ENCODE measurements at regions not wholly inside any gene's neighbourhood (a gene's known extent, or its start where the extent isn't known, plus 50 kb on each side); places are given as distances from the start of the nearest gene placed in this dataset.

DNA sequence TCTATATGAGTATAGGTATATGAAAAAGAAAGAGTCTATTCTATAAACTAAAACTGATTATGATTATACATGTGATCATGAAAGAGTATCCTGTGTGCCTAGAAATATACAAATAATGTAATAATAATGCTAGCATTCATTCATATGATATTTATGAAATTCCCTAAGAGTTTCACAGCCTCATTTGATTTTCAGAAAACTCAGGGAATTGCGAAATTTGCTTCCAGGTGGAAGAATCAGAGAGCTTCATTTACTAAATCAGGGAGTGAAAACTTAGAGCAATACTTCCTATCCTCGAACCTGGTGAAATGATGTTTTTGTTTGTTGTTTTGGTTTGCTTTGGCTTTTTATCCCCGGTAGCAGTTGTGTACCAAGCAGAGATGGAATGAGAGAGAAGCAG lies 1105.7 kb upstream of the SLIT2 start:
- DNase-seq (ENCODE audit: low spot score) = no peak

GRCh38 chr4:19135895-19136633 lies 1114.5 kb upstream of the LCORL start:
- DNase-seq (ENCODE audit: low spot score) = no peak

GRCh38 chr4:19134685-19135084 lies 1113.1 kb upstream of the LCORL start:
- no peak for DNase-seq (ENCODE audit: low spot score)

GRCh38 chr4:19133315-19133714 lies 1111.8 kb upstream of the LCORL start:
- no peak for DNase-seq (ENCODE audit: low spot score)

DNA sequence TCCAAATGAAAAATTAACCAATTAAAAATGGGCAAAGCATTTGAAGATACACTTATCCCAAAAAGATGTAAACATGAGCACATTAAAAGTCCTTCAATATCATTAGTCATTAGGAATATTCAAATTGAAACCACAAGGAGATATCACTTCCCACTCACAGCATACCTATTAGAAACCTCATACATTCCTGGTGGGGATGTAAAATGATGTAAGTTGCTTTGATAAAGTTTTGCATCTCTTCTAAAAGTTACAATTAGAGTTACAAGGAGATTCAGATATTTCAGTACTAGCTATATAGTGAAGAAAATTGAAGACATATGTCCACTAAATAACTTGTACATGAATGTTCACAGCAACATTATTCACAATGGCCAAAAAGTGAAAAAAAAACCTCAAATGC lies 1109.3 kb upstream of the LCORL start:
- DNase-seq (ENCODE audit: low spot score) = no peak

- DNase-seq (ENCODE audit: low spot score) = no peak
These were observed 1106.6 kb upstream of the LCORL start for GRCh38 chr4:19128176-19128575.

DNA sequence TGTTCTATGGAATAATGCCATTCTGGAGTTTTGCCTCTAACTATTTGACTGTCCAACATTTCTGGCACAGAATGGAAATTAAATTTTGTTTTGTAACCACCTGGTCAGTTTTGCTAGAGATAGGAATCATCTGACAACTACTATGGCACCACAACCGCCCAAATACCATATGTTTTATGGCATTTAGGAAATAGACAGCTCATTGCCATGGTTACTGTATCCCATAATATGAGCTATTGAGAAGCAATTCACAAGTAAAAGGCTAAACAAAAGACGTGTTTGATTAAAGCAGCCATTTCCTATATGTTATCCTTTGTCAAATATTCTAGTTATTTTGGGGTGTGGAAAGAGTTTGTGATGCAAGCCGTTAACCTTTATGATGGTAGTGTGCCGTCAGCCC lies 1105.3 kb upstream of the LCORL start:
- DNase-seq (ENCODE audit: low spot score) = no peak

DNA sequence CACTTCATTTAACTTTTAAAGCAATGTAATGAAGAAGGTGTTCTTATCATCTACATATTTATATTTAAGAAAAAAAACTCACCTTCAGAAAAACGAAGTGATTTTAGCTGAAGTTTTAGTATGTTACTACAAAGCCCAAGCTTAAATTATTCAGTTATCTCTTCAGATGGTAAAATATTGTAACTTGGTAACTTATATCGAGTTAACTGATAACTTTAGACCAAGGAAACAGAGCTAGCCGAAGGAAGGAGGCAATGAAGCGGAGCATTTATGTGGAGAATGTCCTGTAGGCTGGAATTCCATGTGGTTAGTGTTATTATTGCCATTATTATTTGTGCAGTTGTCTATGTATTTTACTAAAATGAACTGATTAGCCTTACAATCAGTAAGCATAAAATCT lies 1102.1 kb upstream of the LCORL start:
- DNase-seq (ENCODE audit: low spot score) = no peak

- DNase-seq (ENCODE audit: low spot score) = no peak
These were observed 1098.5 kb upstream of the LCORL start for GRCh38 chr4:19119904-19120560.

DNA sequence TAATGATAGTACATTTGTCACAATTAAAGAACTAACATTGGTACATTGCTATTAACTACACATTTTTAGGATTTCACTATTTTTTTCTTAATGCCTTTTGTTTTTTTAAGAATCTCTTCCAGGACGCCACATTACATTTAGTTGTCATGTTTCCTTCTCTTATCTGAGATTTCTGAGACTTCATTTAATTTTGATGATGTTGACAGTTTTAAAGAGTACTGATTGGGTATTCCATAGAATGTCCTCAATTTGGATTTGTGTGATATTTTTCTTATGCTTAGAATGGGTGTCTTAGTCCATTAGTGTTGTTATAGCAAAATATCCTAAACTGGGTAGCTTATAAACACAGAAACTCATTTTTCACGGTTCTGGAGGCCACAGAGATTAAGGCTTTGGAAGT lies 1095.5 kb upstream of the LCORL start:
- DNase-seq (ENCODE audit: low spot score) = no peak

- no peak for DNase-seq (ENCODE audit: low spot score)
These were observed 1082.6 kb upstream of the LCORL start for GRCh38 chr4:19104176-19104575.

- no peak for DNase-seq (ENCODE audit: low spot score)
These were observed 1074.0 kb upstream of the LCORL start for GRCh38 chr4:19095491-19096046.

DNA sequence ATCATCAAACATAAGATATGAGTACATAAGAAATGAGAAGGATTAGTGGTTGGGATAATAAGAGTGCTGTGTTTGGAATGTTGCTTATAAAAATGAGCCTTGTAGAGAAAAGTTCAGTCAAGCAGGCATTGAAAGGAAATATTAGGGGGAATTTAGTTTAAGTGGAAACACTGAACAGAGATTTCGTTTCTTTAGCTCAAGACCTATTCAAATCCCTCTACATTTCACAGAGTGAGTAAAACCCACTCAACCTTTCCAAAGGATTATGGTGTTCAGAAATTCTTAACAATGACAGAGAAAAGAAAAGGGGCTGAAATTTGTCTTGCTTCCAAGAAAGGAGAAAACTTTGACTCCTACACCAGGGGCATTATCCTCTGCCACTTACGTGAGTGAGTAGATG lies 1072.4 kb upstream of the LCORL start:
- no peak for DNase-seq (ENCODE audit: low spot score)

DNA sequence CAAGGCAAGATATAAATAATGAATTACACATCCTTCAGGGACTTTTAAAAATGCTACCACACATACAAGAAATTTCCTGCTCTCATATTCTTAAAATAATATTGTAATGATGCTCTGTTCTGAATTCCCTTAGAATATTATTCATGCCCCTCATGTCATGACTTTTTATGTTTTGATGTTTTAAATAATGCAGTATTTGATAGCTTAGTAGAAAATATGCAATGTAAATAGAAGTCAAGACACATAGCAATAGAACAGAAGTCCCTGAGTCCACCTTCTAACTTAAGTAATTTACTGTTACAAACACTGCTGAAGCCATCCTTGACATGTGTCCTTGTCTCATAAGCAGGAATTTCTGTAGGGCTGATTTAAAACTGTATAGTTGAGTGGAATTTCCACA lies 1071.2 kb upstream of the LCORL start:
- no peak for DNase-seq (ENCODE audit: low spot score)

DNA sequence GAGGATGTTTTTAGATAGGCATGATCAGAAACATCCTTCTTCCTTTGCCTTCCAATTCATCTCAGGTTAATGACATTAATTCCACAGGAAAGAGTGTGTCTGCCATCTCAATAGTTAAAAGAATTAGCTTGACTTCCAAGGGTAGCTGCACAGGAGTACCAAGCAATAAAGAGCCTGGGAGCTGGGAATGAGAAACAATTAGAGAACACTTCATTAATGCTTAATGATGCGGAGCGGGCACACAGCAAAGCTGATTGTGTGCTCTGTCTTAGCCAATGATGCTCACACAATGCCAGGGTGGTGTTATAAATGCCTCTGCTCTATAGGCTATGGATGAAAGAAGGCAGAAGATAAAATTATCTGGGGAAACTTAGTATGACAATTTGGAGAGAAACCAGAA lies 1052.5 kb upstream of the LCORL start:
- no peak for DNase-seq (ENCODE audit: low spot score)

DNA sequence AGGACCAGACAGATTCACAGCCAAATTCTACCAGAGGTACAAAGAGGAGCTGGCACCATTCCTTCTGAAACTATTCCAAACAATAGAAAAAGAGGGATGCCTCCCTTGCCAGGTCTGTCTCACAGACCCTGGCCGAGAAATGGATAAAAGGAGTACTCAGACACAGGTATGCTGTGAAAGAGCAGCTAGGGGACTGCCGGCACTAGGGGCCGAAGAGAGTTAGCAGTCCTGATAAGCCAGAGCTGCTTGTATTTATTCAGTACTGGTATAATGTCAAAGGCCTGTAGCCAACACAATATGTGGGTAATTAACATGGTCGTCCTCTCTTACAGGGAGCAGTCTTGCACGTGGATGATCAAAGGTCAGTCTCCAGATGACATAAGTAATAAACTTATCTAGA lies 1042.1 kb upstream of the LCORL start:
- DNase-seq (ENCODE audit: low spot score) = no peak

DNA sequence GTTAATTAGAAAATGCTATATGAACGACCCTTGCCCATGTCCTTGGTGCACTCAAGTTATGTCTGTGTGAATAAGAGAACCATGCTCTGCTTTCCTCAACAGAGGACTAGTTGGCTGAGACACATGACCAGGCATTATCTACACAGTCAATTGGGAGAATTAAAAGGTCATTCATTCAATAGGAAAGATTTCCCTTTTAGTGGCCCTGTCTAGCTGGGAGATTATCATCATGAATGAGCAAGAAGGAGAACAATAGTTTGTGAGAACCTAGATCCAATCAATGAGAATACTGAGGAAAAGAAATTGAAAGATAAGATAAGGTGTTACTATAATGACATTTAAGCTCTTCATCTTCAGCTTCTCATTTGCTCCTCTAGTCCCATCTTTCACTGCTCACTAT lies 1033.4 kb upstream of the LCORL start:
- DNase-seq (ENCODE audit: low spot score) = no peak

DNA sequence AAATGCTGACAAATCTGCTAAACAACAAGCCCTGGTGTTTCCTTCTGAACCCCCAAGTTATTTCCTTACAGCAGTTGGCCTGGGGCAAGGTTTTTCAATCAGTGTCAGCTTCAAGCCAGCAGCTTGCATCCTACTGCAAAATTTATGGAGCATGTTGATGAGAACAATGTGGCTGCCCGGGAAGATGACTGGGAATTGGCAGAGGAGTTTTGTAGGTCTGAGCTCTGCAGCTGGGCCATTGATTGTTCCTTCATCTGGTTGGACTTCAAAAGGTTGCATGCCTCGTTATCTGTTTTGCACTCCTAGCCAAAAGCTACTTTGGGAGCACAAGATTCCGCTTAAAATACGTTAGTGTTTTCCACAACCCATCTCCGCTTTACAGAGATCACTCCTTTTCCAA lies 1030.3 kb upstream of the LCORL start:
- no peak for DNase-seq (ENCODE audit: low spot score)

GRCh38 chr4:19047279-19047880 lies 1025.8 kb upstream of the LCORL start:
- DNase-seq (ENCODE audit: low spot score) = no peak

DNA sequence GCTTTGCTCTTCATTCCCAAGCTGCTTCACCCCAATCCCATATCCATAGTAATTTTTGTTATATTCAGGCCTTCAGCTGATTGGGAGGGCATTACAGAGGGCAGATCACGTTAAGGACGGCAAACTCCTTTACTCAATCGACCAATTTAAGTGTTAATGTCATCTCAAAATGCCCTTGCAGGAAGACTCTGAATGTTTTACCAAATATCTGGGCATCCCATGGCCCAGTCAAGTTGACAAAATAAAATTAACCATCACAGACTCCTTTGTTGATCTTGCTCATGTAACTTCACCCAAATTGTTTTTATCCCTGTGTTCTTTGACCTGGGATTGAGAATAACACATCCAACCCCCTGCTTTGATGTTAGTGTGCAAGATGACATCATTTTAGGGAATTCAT lies 1018.3 kb upstream of the LCORL start:
- no peak for DNase-seq (ENCODE audit: low spot score)

DNA sequence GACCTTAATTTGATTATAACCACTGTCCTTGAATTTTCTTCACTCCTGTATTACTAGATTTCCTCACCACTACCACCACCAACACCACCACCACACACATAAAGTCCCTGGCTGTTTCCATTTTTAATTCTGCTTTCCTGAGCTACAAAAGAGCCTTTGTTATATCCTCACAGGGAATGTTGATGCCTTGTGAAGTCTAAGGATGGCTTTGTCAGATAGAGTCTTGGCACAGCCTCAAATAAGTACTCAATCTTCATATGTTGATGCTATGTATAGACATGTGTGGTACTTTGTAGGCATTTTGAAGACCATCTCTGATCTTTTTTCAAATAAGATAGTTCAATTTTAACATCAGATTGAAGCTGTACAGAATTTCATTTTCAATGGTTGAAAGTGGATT lies 1016.7 kb upstream of the LCORL start:
- no peak for DNase-seq (ENCODE audit: low spot score)

DNA sequence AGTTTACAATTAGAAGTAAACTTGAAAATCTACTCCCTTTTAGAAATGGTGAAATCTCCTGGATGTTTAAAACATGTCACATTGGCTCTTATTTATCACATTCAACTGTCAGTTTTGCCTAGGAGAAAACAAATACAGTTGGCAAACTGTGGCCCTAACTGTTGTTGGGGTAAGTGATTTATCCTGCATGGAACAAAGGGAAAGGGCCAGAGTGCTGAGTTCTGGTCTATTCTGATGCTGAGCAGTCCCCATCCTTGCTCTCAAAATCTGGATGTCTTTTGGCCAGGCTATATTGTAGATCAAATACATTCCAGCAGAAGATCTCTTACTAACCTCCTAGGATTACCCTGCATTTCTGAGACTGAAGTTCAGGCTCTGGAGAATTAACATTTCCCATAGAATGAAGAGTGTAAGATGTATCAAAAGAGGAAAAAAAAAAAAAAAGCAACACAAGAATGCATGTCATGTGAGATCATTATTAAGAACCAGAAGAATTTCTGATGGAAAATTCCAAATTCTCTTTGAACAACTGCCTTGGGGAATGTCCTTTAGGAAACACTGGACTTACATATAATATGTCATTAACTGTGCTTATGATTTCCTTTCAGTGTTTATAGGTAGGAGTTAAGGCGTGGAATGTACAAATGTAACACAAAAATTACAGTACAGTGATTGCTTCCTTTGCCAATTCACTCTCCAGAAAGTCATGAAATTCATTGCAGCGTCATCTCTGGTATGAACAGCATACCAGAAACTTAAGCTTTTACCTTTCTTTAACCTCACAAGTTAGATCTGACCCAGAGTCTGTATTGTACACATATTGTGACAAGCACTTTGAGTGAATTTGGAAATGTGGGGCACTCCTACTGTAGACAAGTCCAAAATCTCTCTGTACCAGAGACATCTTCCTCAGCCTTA lies 1012.5 kb upstream of the LCORL start:
- DNase-seq (ENCODE audit: low spot score) = no peak

Data from putamen (tissue), 1 donor.